Neural progenitor cell (in vitro differentiated cells): ENCODE measurements at regions not wholly inside any gene's neighbourhood (a gene's known extent, or its start where the extent isn't known, plus 50 kb on each side); places are given as distances from the start of the nearest gene placed in this dataset.

Experiments used
- EZH2phosphoT487 ChIP-seq: fragments of 200-600 bp; sonication (generic); IDR thresholded peaks from 2 replicates; pipeline ENCODE4 v1.6.1; 2017; ENCODE audit warnings: antibody characterized with exemption
- TF ChIP-seq, protein P1 (sequence below): fragments of 200-600 bp; sonication (generic); IDR thresholded peaks from 2 replicates; pipeline ENCODE4 v1.5.1; 2017; ENCODE audit warnings: antibody characterized with exemption, mild to moderate bottlenecking

- TF ChIP-seq, protein P1, sequence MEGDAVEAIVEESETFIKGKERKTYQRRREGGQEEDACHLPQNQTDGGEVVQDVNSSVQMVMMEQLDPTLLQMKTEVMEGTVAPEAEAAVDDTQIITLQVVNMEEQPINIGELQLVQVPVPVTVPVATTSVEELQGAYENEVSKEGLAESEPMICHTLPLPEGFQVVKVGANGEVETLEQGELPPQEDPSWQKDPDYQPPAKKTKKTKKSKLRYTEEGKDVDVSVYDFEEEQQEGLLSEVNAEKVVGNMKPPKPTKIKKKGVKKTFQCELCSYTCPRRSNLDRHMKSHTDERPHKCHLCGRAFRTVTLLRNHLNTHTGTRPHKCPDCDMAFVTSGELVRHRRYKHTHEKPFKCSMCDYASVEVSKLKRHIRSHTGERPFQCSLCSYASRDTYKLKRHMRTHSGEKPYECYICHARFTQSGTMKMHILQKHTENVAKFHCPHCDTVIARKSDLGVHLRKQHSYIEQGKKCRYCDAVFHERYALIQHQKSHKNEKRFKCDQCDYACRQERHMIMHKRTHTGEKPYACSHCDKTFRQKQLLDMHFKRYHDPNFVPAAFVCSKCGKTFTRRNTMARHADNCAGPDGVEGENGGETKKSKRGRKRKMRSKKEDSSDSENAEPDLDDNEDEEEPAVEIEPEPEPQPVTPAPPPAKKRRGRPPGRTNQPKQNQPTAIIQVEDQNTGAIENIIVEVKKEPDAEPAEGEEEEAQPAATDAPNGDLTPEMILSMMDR, result no peak
- TF ChIP-seq EZH2phosphoT487, result no peak
Observed at GRCh38 chr2:39851651-39852110, 72.6 kb upstream of the THUMPD2 start.
